ENCODE measurements at regions not wholly inside any gene's neighbourhood (a gene's known extent, or its start where the extent isn't known, plus 50 kb on each side); places are given as distances from the start of the nearest gene placed in this dataset.

GRCh38 chr6:81166770-81167169 lies 585.7 kb downstream of the TENT5A start:
- TF ChIP-seq CTCF (IDR thresholded peaks at IDR 0.05; ENCODE audit: poor library complexity): no peak
- no peak for TF ChIP-seq EZH2phosphoT487 (IDR thresholded peaks at IDR 0.05; ENCODE audit: low read depth, severe bottlenecking, unreplicated experiment)
- TF ChIP-seq EZH2 (IDR thresholded peaks at IDR 0.05; ENCODE audit: borderline replicate concordance): no peak

Measured in hepatocyte (in vitro differentiated cells).